IPS-18a (cell line): ENCODE measurements at regions not wholly inside any gene's neighbourhood (a gene's known extent, or its start where the extent isn't known, plus 50 kb on each side); places are given as distances from the start of the nearest gene placed in this dataset.

Experiments used
- H3K27ac ChIP-seq: one replicate; pipeline ENCODE4 v1.5.1; 2013; ENCODE audit warnings: low read length
- H3K27me3 ChIP-seq: one replicate; pipeline ENCODE4 v1.6.1; 2013; ENCODE audit warnings: mild to moderate bottlenecking, low read length; ENCODE audit not compliant: control insufficient read depth, insufficient read depth
- H3K36me3 ChIP-seq: one replicate; pipeline ENCODE4 v1.6.1; 2013; ENCODE audit warnings: low read depth, low read length; ENCODE audit not compliant: control insufficient read depth
- H3K4me1 ChIP-seq: one replicate; pipeline ENCODE4 v1.6.1; 2013; ENCODE audit warnings: low read depth, low read length; ENCODE audit not compliant: control insufficient read depth
- H3K4me3 ChIP-seq: one replicate; pipeline ENCODE4 v1.5.1; 2013; ENCODE audit warnings: low read length
- H3K9ac ChIP-seq: one replicate; pipeline ENCODE4 v1.6.1; 2013; ENCODE audit warnings: mild to moderate bottlenecking, low read length, moderate library complexity
- H3K9me3 ChIP-seq: one replicate; pipeline ENCODE4 v1.6.1; 2013; ENCODE audit warnings: low read depth, low read length; ENCODE audit not compliant: control insufficient read depth

GRCh38 chr18:40652321-40652720 is 1302.7 kb upstream of the PIK3C3 start:
- no peaks in the 10 kb centered on the region for H3K4me1 ChIP-seq
- H3K27me3 ChIP-seq: no peaks in the 10 kb centered on the region
- H3K4me3 ChIP-seq: no peak overlapping the region
- no peaks in the 10 kb centered on the region for H3K9me3 ChIP-seq
- H3K36me3 ChIP-seq: no peaks in the 10 kb centered on the region
- no peak overlapping the region for H3K9ac ChIP-seq
- no peak overlapping the region for H3K27ac ChIP-seq

- Histone ChIP-seq H3K9me3 (no peaks in the 10 kb centered on the region), H3K9ac (no peak overlapping the region), H3K27ac (no peak overlapping the region), H3K4me3 (no peak overlapping the region), H3K4me1 (no peaks in the 10 kb centered on the region), H3K27me3 (no peaks in the 10 kb centered on the region), H3K36me3 (no peaks in the 10 kb centered on the region)
These were observed 1303.9 kb upstream of the PIK3C3 start for GRCh38 chr18:40651163-40651562.

DNA sequence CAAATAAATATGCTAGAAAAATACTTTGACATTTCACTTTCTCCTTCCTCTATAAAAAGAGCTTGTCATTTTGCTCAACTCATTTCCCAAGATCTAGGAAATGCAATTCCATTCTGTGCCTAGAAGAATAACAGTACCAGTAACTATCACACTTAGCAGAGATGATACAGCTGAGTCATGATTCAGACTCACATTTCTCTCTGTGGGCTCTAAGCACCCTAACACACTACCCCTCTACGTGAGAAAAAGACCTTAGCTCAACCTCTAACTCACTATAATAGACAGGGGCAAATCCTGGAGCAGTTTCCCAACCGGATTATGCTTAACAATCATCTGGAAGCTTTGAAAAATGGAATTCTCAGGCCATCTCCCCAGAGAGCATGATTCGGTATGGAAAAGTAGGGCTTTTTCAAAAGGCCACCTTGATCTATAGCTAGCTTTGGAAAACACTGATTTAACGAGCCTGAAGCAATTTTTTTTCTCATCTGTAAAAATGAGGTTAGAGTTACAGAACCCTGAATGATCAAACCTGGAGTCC is 1312.3 kb upstream of the PIK3C3 start:
- Histone ChIP-seq H3K36me3 (no peaks in the 10 kb centered on the region), H3K27me3 (no peaks in the 10 kb centered on the region), H3K9me3 (no peaks in the 10 kb centered on the region), H3K4me1 (peaks cover 4% of the 10 kb centered on the region), H3K9ac (no peak overlapping the region), H3K4me3 (no peak overlapping the region), H3K27ac (no peak overlapping the region)

- H3K9me3 ChIP-seq: peaks cover 3% of the 10 kb centered on the region
- no peaks in the 10 kb centered on the region for H3K4me1 ChIP-seq
- H3K36me3 ChIP-seq: no peaks in the 10 kb centered on the region
- no peak overlapping the region for H3K27ac ChIP-seq
- H3K27me3 ChIP-seq: no peaks in the 10 kb centered on the region
- H3K9ac ChIP-seq: no peak overlapping the region
- no peak overlapping the region for H3K4me3 ChIP-seq
These were observed 1323.7 kb upstream of the PIK3C3 start for GRCh38 chr18:40631319-40631718.

- no peak overlapping the region for H3K9ac ChIP-seq
- H3K27ac ChIP-seq: no peak overlapping the region
- H3K27me3 ChIP-seq: no peaks in the 10 kb centered on the region
- H3K9me3 ChIP-seq: peaks cover 3% of the 10 kb centered on the region
- H3K36me3 ChIP-seq: no peaks in the 10 kb centered on the region
- no peak overlapping the region for H3K4me3 ChIP-seq
- H3K4me1 ChIP-seq: no peaks in the 10 kb centered on the region
These were observed 1324.5 kb upstream of the PIK3C3 start for GRCh38 chr18:40630496-40630895.

GRCh38 chr18:40624959-40625358 is 1330.1 kb upstream of the PIK3C3 start:
- Histone ChIP-seq H3K4me3 (no peak overlapping the region), H3K9me3 (no peaks in the 10 kb centered on the region), H3K36me3 (no peaks in the 10 kb centered on the region), H3K27me3 (no peaks in the 10 kb centered on the region), H3K4me1 (no peaks in the 10 kb centered on the region), H3K27ac (no peak overlapping the region), H3K9ac (no peak overlapping the region)

DNA sequence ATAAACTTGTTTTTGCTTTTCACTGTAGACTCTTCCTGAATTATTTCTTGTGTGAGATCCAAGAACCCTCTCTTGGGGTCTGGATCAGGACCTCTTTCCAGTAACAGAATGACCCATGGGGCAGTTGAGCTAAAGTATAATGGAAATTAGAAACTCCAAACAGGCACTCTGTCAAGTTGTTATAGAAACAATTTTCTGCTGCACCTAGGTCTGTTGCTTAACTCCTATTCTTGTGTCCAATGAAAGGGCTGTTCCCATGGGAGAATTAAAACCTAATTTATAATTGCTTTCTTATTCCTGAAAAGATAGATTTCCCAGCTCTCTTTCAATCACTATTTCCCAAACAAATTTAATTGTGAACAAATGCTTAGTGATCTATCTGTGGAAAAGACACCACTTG is 1341.3 kb upstream of the PIK3C3 start:
- H3K4me3 ChIP-seq: no peak overlapping the region
- H3K36me3 ChIP-seq: no peaks in the 10 kb centered on the region
- H3K4me1 ChIP-seq: no peaks in the 10 kb centered on the region
- no peaks in the 10 kb centered on the region for H3K27me3 ChIP-seq
- H3K9ac ChIP-seq: no peak overlapping the region
- H3K27ac ChIP-seq: no peak overlapping the region
- H3K9me3 ChIP-seq: no peaks in the 10 kb centered on the region

GRCh38 chr18:40612356-40612755 is 1342.7 kb upstream of the PIK3C3 start:
- H3K27me3 ChIP-seq: no peaks in the 10 kb centered on the region
- H3K4me1 ChIP-seq: no peaks in the 10 kb centered on the region
- no peaks in the 10 kb centered on the region for H3K36me3 ChIP-seq
- no peak overlapping the region for H3K4me3 ChIP-seq
- no peaks in the 10 kb centered on the region for H3K9me3 ChIP-seq
- no peak overlapping the region for H3K27ac ChIP-seq
- H3K9ac ChIP-seq: no peak overlapping the region

GRCh38 chr18:40608226-40608625 is 1346.8 kb upstream of the PIK3C3 start:
- Histone ChIP-seq H3K27ac (no peak overlapping the region), H3K9me3 (no peaks in the 10 kb centered on the region), H3K4me3 (no peak overlapping the region), H3K27me3 (no peaks in the 10 kb centered on the region), H3K36me3 (no peaks in the 10 kb centered on the region), H3K9ac (no peak overlapping the region), H3K4me1 (no peaks in the 10 kb centered on the region)

- no peaks in the 10 kb centered on the region for H3K36me3 ChIP-seq
- H3K4me1 ChIP-seq: no peaks in the 10 kb centered on the region
These were observed 1347.4 kb upstream of the PIK3C3 start for GRCh38 chr18:40607542-40608148.

DNA sequence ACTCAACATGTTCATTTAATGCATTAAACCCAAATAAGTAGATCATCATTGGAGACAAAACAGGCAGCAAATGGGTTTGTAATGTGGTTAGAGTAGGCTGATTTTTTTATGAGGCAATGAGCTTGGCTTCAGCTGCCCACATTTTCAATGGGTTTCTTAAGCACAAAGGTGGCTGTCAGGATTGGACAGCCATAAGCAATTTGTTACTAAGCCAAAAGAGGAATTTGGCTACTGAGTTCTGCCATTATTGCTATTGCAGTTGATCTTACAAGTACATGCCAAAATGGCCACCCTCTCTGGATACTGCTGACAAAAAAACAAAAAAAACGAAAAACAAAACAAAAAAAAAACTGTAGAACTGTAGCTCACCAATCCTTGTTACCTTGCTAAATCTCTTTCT is 1348.0 kb upstream of the PIK3C3 start:
- no peak overlapping the region for H3K4me3 ChIP-seq
- H3K36me3 ChIP-seq: no peaks in the 10 kb centered on the region
- H3K9ac ChIP-seq: no peak overlapping the region
- no peak overlapping the region for H3K27ac ChIP-seq
- no peaks in the 10 kb centered on the region for H3K9me3 ChIP-seq
- no peaks in the 10 kb centered on the region for H3K4me1 ChIP-seq
- H3K27me3 ChIP-seq: no peaks in the 10 kb centered on the region

More at GRCh38 chr18:40607542-40608148, 1347.4 kb upstream of the PIK3C3 start:
- Histone ChIP-seq H3K9ac (no peak overlapping the region), H3K27me3 (no peaks in the 10 kb centered on the region), H3K4me3 (no peak overlapping the region), H3K9me3 (no peaks in the 10 kb centered on the region), H3K27ac (no peak overlapping the region)

DNA sequence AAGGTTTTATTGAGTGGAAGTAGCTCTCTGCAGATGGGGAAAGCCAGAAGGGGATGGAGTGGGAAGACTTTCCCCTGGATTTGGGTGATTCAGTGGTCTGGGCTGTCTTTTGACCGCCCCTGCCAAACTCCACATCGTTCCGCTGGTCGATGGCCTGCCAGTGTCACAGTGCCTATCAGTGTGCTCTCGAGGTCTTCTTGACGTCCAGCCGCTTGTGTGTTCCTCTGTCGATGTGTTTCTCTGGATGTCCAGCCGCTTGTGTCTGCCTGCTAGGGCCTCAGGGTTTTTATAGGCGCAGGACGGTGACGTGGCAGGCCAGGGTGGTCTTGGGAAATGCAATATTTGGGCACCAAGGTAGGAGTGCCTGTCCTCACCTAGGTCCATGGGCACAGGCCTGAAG is 1371.4 kb upstream of the PIK3C3 start:
- no peak overlapping the region for H3K9ac ChIP-seq
- no peak overlapping the region for H3K27ac ChIP-seq
- H3K4me3 ChIP-seq: no peak overlapping the region
- no peaks in the 10 kb centered on the region for H3K36me3 ChIP-seq
- H3K9me3 ChIP-seq: peaks cover 4% of the 10 kb centered on the region
- no peaks in the 10 kb centered on the region for H3K27me3 ChIP-seq
- H3K4me1 ChIP-seq: no peaks in the 10 kb centered on the region
